Right lobe of liver (tissue), 4 donors: ENCODE measurements at regions not wholly inside any gene's neighbourhood (a gene's known extent, or its start where the extent isn't known, plus 50 kb on each side); places are given as distances from the start of the nearest gene placed in this dataset.

Source experiments
- CTCF ChIP-seq, 4 donors: fragments of 200-600 bp in 3 of 4; fragments of 450-650 bp in 1 of 4; IDR thresholded peaks; one replicate each; pipeline versions ENCODE4 v1.5.1 to v1.8.0; 2016 to 2022; ENCODE audit warnings: antibody characterized with exemption in 4 of 4, mild to moderate bottlenecking in 2 of 4
- POLR2A ChIP-seq: fragments of 450-650 bp; IDR thresholded peaks from one replicate; pipeline ENCODE4 v1.6.1; 2017; ENCODE audit warnings: antibody characterized with exemption, mild to moderate bottlenecking
- donor health status: DM: no; HTN: no; CAD: no.
- donor health status: DM: no; HTN: no; CAD: no.
- donor health status: DM: no; HTN: yes; CAD: no.

DNA sequence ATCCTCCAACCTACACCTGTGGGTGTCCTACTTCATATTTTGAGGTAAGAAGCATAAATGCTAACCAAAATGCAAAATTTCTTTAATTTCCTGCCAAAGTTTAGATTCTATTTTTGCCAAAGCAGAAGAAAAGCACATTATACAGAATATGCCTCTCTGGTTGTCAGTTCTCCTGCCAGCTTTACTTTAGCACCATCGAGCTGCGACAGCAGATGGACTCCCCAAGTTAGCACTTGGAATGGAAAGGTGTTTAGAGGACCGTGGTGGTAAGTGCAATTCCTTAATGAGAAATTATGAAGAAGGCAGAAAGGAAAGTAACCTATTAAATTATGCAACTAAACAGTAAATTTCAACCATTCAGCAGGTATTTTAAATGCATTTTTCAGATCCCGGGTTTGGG lies 326.6 kb downstream of the RERGL start:
- TF ChIP-seq POLR2A (no peak), CTCF (IDR thresholded peaks at IDR 0.05) (no peak)
